GM12878 (cell line): ENCODE measurements at regions not wholly inside any gene's neighbourhood (a gene's known extent, or its start where the extent isn't known, plus 50 kb on each side); places are given as distances from the start of the nearest gene placed in this dataset.

ENCODE experiments used
- BCLAF1 ChIP-seq: fragments of 450-650 bp; IDR thresholded peaks from 2 replicates; pipeline ENCODE4 v1.6.1; 2017; ENCODE audit warnings: antibody characterized with exemption, mild to moderate bottlenecking, moderate library complexity
- CREB1 ChIP-seq: IDR thresholded peaks from 2 replicates; pipeline ENCODE4 v1.6.1; 2012; ENCODE audit warnings: low read depth, mild to moderate bottlenecking, inconsistent platforms
- E4F1 ChIP-seq: fragments of 450-650 bp; IDR thresholded peaks from 2 replicates; pipeline ENCODE4 v1.6.1; 2018; ENCODE audit warnings: borderline replicate concordance, mild to moderate bottlenecking; ENCODE audit not compliant: partially characterized antibody
- EED ChIP-seq: sonication (generic); IDR thresholded peaks from 2 replicates; pipeline ENCODE4 v1.6.1; 2016; ENCODE audit warnings: antibody characterized with exemption, low read depth
- EP300 ChIP-seq, 2 experiments: fragments of 150-350 bp in 1 of 2; IDR thresholded peaks; 2 replicates each; pipeline ENCODE4 v1.6.1; 2011 to 2012; ENCODE audit warnings: low read depth in 2 of 2, low read length in 2 of 2, borderline replicate concordance in 1 of 2, improper control_type of control experiment in 1 of 2, inconsistent platforms in 1 of 2; ENCODE audit not compliant: control insufficient read depth in 1 of 2
- KLF5 ChIP-seq: fragments of 450-650 bp; IDR thresholded peaks from 2 replicates; pipeline ENCODE4 v1.6.1; 2014; ENCODE audit warnings: mild to moderate bottlenecking; ENCODE audit not compliant: partially characterized antibody
- MYB ChIP-seq: fragments of 150-350 bp; IDR thresholded peaks from 2 replicates; pipeline ENCODE4 v1.6.1; 2014; ENCODE audit warnings: mild to moderate bottlenecking, low read depth, low read length, borderline replicate concordance
- TBL1XR1 ChIP-seq: IDR thresholded peaks from 2 replicates; pipeline ENCODE4 v1.6.1; 2012; ENCODE audit warnings: low read depth, low read length, improper control_type of control experiment

- TF ChIP-seq TBL1XR1 (no peak), E4F1 (no peak), EP300 (IDR thresholded peaks at IDR 0.05; ENCODE audit: borderline replicate concordance in 1 of 2, control insufficient read depth in 1 of 2, low read depth in 2 of 2, low read length in 2 of 2) (no peak), BCLAF1 (no peak), MYB (no peak), EED (no peak), KLF5 (no peak), CREB1 (no peak)
Observed at GRCh38 chr1:64387389-64388285, 82.3 kb upstream of the CACHD1 start (continued).
